ENCODE measurements at regions not wholly inside any gene's neighbourhood (a gene's known extent, or its start where the extent isn't known, plus 50 kb on each side); places are given as distances from the start of the nearest gene placed in this dataset.

DNA sequence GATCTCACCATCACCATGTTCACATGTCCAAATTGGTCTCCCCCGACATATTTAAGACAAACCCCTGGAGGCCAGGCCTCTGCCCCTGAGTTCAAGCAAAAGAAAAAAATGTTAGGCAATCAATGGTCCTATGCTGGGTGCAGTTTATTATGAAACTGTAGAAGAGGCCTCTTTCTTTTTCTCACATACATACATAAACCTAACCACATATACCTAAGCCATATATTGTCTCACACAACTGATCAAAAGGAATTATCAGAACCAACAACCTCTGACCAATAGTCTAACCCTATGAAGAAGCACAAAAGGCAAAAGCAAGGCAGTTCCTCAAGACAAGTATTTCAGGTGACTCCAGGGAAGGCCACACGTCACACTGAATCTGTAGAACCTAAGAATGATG lies 49.9 kb downstream of the ILRUN start:
- TF ChIP-seq POLR2AphosphoS5 (IDR thresholded peaks at IDR 0.05; ENCODE audit: borderline replicate concordance, low read depth, low read length) (no peak), EZH2 (IDR thresholded peaks at IDR 0.05) (no peak)
